GM23338 (cell line): ENCODE measurements at regions not wholly inside any gene's neighbourhood (a gene's known extent, or its start where the extent isn't known, plus 50 kb on each side); places are given as distances from the start of the nearest gene placed in this dataset.

ENCODE experiments used
- ATAC-seq: fragments of 200-7000 bp; cut with Tn5 transposase; 3 replicates; pipeline ENCODE4 v1.9.1; 2020
- DNase-seq: peaks from one replicate; pipeline ENCODE4 v3.0.0-alpha.2; 2015; ENCODE audit warnings: low spot score
- H2AFZ ChIP-seq: fragments of 200-600 bp; sonication (generic); 2 replicates; pipeline ENCODE4 v1.8.0; 2016; ENCODE audit warnings: antibody characterized with exemption, mild to moderate bottlenecking, moderate library complexity
- H3F3A ChIP-seq: fragments of 200-600 bp; sonication (generic); replicated peaks from 2 replicates; pipeline ENCODE4 v1.8.0; 2017; ENCODE audit warnings: antibody characterized with exemption, mixed run types, low read depth
- H3K27ac ChIP-seq: fragments of 200-600 bp; sonication (generic); 2 replicates; pipeline ENCODE4 v1.6.1; 2016; ENCODE audit warnings: low read depth
- H3K27me3 ChIP-seq: fragments of 200-600 bp; sonication (generic); 2 replicates; pipeline ENCODE4 v1.8.0; 2016; ENCODE audit warnings: mild to moderate bottlenecking, mixed run types, moderate library complexity; ENCODE audit not compliant: insufficient read depth
- H3K36me3 ChIP-seq: fragments of 200-600 bp; sonication (generic); 2 replicates; pipeline ENCODE4 v1.8.0; 2016; ENCODE audit warnings: mild to moderate bottlenecking; ENCODE audit not compliant: insufficient read depth
- H3K4me1 ChIP-seq: fragments of 200-600 bp; sonication (generic); 2 replicates; pipeline ENCODE4 v1.8.0; 2016; ENCODE audit warnings: mild to moderate bottlenecking, moderate library complexity; ENCODE audit not compliant: insufficient read depth
- H3K4me2 ChIP-seq: fragments of 200-600 bp; sonication (generic); 2 replicates; pipeline ENCODE4 v1.7.1; 2017; ENCODE audit warnings: mixed run types
- H3K4me3 ChIP-seq: fragments of 200-600 bp; sonication (generic); 2 replicates; pipeline ENCODE4 v1.6.1; 2016; ENCODE audit warnings: mixed run types
- H3K79me2 ChIP-seq: fragments of 200-600 bp; sonication (generic); replicated peaks from 2 replicates; pipeline ENCODE4 v1.8.0; 2017; ENCODE audit warnings: mild to moderate bottlenecking; ENCODE audit not compliant: insufficient read depth
- H3K9me2 ChIP-seq: fragments of 200-600 bp; sonication (generic); 2 replicates; pipeline ENCODE4 v1.8.0; 2017; ENCODE audit not compliant: insufficient read depth
- H4K20me1 ChIP-seq: fragments of 200-600 bp; sonication (generic); replicated peaks from 2 replicates; pipeline ENCODE4 v1.8.0; 2017; ENCODE audit warnings: mild to moderate bottlenecking; ENCODE audit not compliant: insufficient read depth
- H3K27ac Mint-ChIP-seq: 2 replicates; pipeline ENCODE4 v1.8.0; 2020; ENCODE audit warnings: inconsistent platforms, mild to moderate bottlenecking, moderate library complexity, mixed read lengths
- H3K27me3 Mint-ChIP-seq: 3 replicates; pipeline ENCODE4 v1.8.0; 2022; ENCODE audit warnings: low read depth, mild to moderate bottlenecking, moderate library complexity, mixed read lengths, inconsistent platforms; ENCODE audit not compliant: insufficient read depth, poor library complexity
- H3K36me3 Mint-ChIP-seq: 3 replicates; pipeline ENCODE4 v1.8.0; 2021; ENCODE audit warnings: low read depth, mild to moderate bottlenecking, inconsistent platforms, moderate library complexity, mixed read lengths
- H3K4me1 Mint-ChIP-seq: 3 replicates; pipeline ENCODE4 v1.8.0; 2020; ENCODE audit warnings: mild to moderate bottlenecking, inconsistent platforms, mixed read lengths
- H3K4me3 Mint-ChIP-seq: 3 replicates; pipeline ENCODE4 v1.8.0; 2021; ENCODE audit warnings: moderate library complexity, mild to moderate bottlenecking, inconsistent platforms, mixed read lengths
- H3K9me3 Mint-ChIP-seq: 3 replicates; pipeline ENCODE4 v1.8.0; 2020; ENCODE audit warnings: moderate library complexity, mild to moderate bottlenecking, inconsistent platforms, mixed read lengths
- CREB1 ChIP-seq: fragments of 250-450 bp; sonication (Bioruptor Pico); IDR thresholded peaks from 2 replicates; pipeline ENCODE4 v1.5.0; 2020; ENCODE audit warnings: low read depth, mild to moderate bottlenecking, moderate library complexity
- CTCF ChIP-seq, 2 experiments: fragments of 200-600 bp in 1 of 2; sonication (generic) in 1 of 2; conservative IDR thresholded peaks; 2 replicates each; pipeline versions ENCODE4 v1.5.1 to v1.6.1; 2016 to 2017; ENCODE audit warnings: antibody characterized with exemption in 2 of 2, low read depth in 2 of 2, mild to moderate bottlenecking in 2 of 2, moderate library complexity in 1 of 2
- ETS1 ChIP-seq: IDR thresholded peaks from 2 replicates; pipeline ENCODE4 v1.6.1; 2016; ENCODE audit warnings: antibody characterized with exemption
- EZH2 ChIP-seq: fragments of 200-600 bp; sonication (generic); IDR thresholded peaks from one replicate; pipeline ENCODE4 v1.8.0; 2017; ENCODE audit warnings: antibody characterized with exemption, mild to moderate bottlenecking, low read depth; ENCODE audit not compliant: unreplicated experiment
- EZH2phosphoT487 ChIP-seq: fragments of 200-600 bp; sonication (generic); IDR thresholded peaks from one replicate; pipeline ENCODE4 v1.8.1; 2018; ENCODE audit warnings: antibody characterized with exemption; ENCODE audit not compliant: unreplicated experiment
- JUNB ChIP-seq: IDR thresholded peaks from one replicate; pipeline ENCODE4 v1.6.1; 2016; ENCODE audit warnings: antibody characterized with exemption; ENCODE audit not compliant: unreplicated experiment
- NANOG ChIP-seq: IDR thresholded peaks from 2 replicates; pipeline ENCODE4 v1.6.1; 2016; ENCODE audit warnings: antibody characterized with exemption, borderline replicate concordance
- POLR2AphosphoS5 ChIP-seq: IDR thresholded peaks from 2 replicates; pipeline ENCODE4 v1.6.1; 2016; ENCODE audit warnings: antibody characterized with exemption, low read depth
- STAT1 ChIP-seq: IDR thresholded peaks from one replicate; pipeline ENCODE4 v1.6.1; 2016; ENCODE audit warnings: antibody characterized with exemption; ENCODE audit not compliant: unreplicated experiment
- ZNF114 ChIP-seq: fragments of 250-450 bp; sonication (Bioruptor Pico); IDR thresholded peaks from 2 replicates; pipeline ENCODE4 v1.5.0; 2020; ENCODE audit warnings: mild to moderate bottlenecking, moderate library complexity
- ZNF331 ChIP-seq: fragments of 250-450 bp; sonication (Bioruptor Pico); IDR thresholded peaks from 2 replicates; pipeline ENCODE4 v1.5.0; 2020; ENCODE audit warnings: low read depth, mild to moderate bottlenecking, moderate library complexity
- ZNF462 ChIP-seq: fragments of 250-450 bp; sonication (Bioruptor Pico); IDR thresholded peaks from 2 replicates; pipeline ENCODE4 v1.5.0; 2020; ENCODE audit warnings: mild to moderate bottlenecking, moderate library complexity

DNA sequence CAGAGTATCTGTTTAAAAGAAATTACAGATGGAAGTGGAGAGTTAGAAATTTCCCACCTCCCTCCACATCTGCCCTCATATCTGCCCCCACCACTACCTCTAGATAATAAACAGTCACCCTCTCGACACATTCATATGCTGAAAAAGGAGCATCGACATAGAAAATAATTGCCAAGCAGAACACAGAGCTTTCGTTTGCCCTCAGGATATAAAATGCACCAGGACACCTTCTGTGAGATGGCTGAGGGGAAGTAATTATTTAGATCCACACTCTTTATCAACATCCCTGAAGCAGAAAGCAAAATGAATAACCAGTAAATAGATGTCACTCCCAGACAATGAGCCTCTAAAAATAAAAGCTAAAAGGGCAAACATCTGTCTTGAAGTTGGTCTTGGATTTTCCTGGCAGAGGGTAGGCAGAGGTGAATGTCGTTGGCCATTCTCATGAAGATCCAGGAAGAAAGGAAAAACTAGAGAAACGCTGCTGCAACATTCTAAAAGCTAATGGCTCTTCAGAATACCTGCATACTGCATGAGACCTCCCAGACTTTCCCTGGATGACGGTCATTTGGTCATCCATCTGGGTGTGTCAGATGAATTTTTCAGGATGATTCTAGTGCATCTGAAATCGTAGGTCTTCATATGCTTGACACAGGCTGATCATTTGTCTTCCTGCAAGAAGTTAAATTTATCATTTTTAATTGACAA lies 527.5 kb downstream of the RFC3 start:
- H3K4me1 Mint-ChIP-seq: peaks cover 24% of the 10 kb centered on the region
- H3K27ac Mint-ChIP-seq: peak overlapping the region; percentile 13; the same call in 1 of the 2 replicates
- no peak overlapping the region for H3K4me3 ChIP-seq
- H3K4me2 ChIP-seq: peak overlapping the region; percentile 46
- peak; percentile 46; the same call in 1 of the 3 replicates for ATAC-seq
- no peaks in the 10 kb centered on the region for H3K36me3 ChIP-seq
- H3K36me3 Mint-ChIP-seq: no peaks in the 10 kb centered on the region
- H3K9me2 ChIP-seq: peaks cover 17% of the 10 kb centered on the region
- peak; percentile 52 for TF ChIP-seq NANOG
- TF ChIP-seq JUNB: no peak
- no peak for TF ChIP-seq EZH2phosphoT487
- H3F3A ChIP-seq: no peaks in the 10 kb centered on the region
- no peaks in the 10 kb centered on the region for H3K79me2 ChIP-seq
- DNase-seq: peak; percentile 50
- H3K4me1 ChIP-seq: peaks cover 21% of the 10 kb centered on the region
- H4K20me1 ChIP-seq: no peaks in the 10 kb centered on the region
- H3K27ac ChIP-seq: peak overlapping the region; percentile 82
- no peaks in the 10 kb centered on the region for H3K9me3 Mint-ChIP-seq
- H2AFZ ChIP-seq: no peak overlapping the region
- H3K27me3 Mint-ChIP-seq: no peaks in the 10 kb centered on the region
- no peaks in the 10 kb centered on the region for H3K27me3 ChIP-seq
- H3K4me3 Mint-ChIP-seq: no peak overlapping the region

DNA sequence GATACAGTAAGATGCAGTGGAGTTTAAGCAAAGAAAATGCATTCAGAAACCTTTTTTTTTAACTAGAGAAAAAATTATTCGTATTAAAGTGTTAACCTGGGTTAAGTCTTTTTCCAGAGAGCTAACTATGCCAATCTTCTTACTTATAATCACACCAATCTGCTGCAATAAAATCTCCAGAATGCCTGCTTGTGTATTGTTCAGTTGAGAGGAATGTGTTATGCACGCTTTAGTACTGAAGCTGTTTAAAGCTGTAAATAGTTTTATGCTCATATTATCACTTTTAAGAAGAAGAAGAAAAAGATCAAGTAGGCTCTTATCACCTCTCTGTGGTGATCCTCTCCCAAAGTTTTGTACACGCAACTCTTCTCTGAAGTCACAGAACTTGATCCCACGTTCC lies 528.7 kb downstream of the RFC3 start:
- no peaks in the 10 kb centered on the region for H4K20me1 ChIP-seq
- no peaks in the 10 kb centered on the region for H3K36me3 ChIP-seq
- no peaks in the 10 kb centered on the region for H3K36me3 Mint-ChIP-seq
- no peaks in the 10 kb centered on the region for H3K27me3 Mint-ChIP-seq
- H3K4me1 Mint-ChIP-seq: peaks cover 24% of the 10 kb centered on the region
- ATAC-seq (no peak), DNase-seq (no peak)
- no peak overlapping the region for H3K27ac Mint-ChIP-seq
- H3K27ac ChIP-seq: no peak overlapping the region
- H3K4me2 ChIP-seq: no peak overlapping the region
- no peaks in the 10 kb centered on the region; the same call in 2 of the 3 replicates for H3K9me3 Mint-ChIP-seq
- H3K79me2 ChIP-seq: no peaks in the 10 kb centered on the region
- H3K4me3 Mint-ChIP-seq: no peak overlapping the region
- no peaks in the 10 kb centered on the region for H3F3A ChIP-seq
- H3K27me3 ChIP-seq: no peaks in the 10 kb centered on the region
- H3K4me1 ChIP-seq: peaks cover 21% of the 10 kb centered on the region
- no peak overlapping the region for H2AFZ ChIP-seq
- peaks cover 20% of the 10 kb centered on the region for H3K9me2 ChIP-seq
- H3K4me3 ChIP-seq: no peak overlapping the region
- no peak for TF ChIP-seq ZNF331 (CRISPR knock-in tag)
- no peak for TF ChIP-seq EZH2
- TF ChIP-seq ZNF114 (CRISPR knock-in tag): no peak
- TF ChIP-seq STAT1: no peak
- no peak for TF ChIP-seq ETS1
- no peak for TF ChIP-seq ZNF462
- TF ChIP-seq CREB1: no peak
- no peak for TF ChIP-seq JUNB
- no peak for TF ChIP-seq POLR2AphosphoS5
- TF ChIP-seq NANOG: no peak
- TF ChIP-seq EZH2phosphoT487: no peak
- no peak for TF ChIP-seq CTCF (conservative IDR thresholded peaks at IDR 0.05; ENCODE audit: low read depth in 2 of 2)
